ENCODE measurements at regions not wholly inside any gene's neighbourhood (a gene's known extent, or its start where the extent isn't known, plus 50 kb on each side); places are given as distances from the start of the nearest gene placed in this dataset.

DNA sequence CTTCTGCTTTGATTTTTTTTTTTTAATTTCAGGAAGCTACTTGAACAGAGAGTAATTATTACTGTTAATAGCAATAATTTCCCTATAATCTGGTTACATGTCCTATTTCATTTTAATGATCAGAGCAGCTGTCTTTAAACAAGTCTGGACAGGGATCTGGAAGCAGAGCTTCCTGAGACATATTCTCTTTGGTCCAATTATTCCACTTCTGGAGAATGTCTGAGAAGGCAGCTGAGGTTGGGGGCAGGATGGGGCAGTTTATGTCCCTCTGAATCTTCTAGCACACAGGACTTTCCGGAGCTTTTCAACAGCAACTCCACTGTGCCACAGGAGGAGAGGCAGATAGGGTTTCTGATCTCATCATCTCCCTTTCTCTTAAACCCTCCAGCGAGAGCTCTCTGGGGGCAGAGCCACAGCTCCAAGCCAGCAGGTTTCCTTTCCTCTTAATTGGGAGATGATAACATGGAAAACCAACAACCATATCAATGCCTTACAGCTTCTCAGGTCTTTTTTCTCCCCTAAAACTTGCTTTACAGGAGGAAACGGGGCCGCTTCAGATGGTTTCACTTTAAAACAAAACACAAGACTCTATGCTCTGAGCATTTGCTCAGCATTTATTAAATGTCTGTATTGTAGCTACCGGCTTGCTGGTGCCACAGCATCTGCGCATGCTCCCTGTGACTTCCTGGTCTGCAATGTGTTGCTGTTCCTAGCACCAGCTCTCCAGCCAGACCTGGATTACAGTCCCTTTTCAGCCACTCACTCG lies 425.7 kb upstream of the USP24 start:
- TF ChIP-seq YY1 (IDR thresholded peaks at IDR 0.05; ENCODE audit: insufficient read depth, insufficient read length), result no peak
- no peak for TF ChIP-seq ZNF274 (IDR thresholded peaks at IDR 0.05; ENCODE audit: low read depth, low read length)
- TF ChIP-seq SUZ12 (IDR thresholded peaks at IDR 0.05; ENCODE audit: extremely low read depth, insufficient read depth, insufficient read length), result no peak
- no peak for DNase-seq (ENCODE audit: low read depth, low spot score)
- no peaks in the 10 kb centered on the region for H3K27me3 ChIP-seq (ENCODE audit: insufficient read depth, insufficient read length)
- no peaks in the 10 kb centered on the region for H3K36me3 ChIP-seq (ENCODE audit: insufficient read depth, insufficient read length, low read length)
- H3K9ac ChIP-seq (ENCODE audit: insufficient read length, low read depth), result no peak overlapping the region
- H3K4me3 ChIP-seq (ENCODE audit: insufficient read length, low read depth), result no peak overlapping the region
- no peaks in the 10 kb centered on the region for H3K4me1 ChIP-seq (ENCODE audit: insufficient read depth, insufficient read length)
- H3K9me3 ChIP-seq (ENCODE audit: insufficient read depth, low read length), result no peaks in the 10 kb centered on the region

DNA sequence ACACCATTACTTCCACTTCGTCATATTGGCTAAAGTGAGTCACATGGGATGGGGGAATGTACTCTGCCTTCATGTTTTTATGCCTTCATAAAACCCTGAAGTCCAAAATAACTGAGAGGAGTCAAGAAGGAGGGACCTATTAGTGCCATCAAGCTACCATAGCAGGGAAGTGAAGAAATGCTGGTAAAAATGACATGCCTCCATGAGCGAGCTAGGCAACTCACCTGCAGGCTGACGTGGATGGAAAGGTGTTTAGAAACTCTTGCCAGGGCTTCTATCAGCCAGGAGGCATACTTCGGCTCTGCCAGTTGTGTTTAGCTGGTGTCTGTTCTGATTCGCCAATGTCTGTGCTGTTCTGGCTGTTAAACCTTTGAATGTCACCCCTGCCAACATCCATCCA lies 424.4 kb upstream of the USP24 start:
- Histone ChIP-seq H3K27me3 (ENCODE audit: insufficient read depth, insufficient read length) (no peaks in the 10 kb centered on the region), H3K4me1 (ENCODE audit: insufficient read depth, insufficient read length) (no peaks in the 10 kb centered on the region), H3K9me3 (ENCODE audit: insufficient read depth, low read length) (no peaks in the 10 kb centered on the region), H3K36me3 (ENCODE audit: insufficient read depth, insufficient read length, low read length) (no peaks in the 10 kb centered on the region), H3K4me3 (ENCODE audit: insufficient read length, low read depth) (no peak overlapping the region), H3K9ac (ENCODE audit: insufficient read length, low read depth) (no peak overlapping the region)
- no peak for DNase-seq (ENCODE audit: low read depth, low spot score)
- TF ChIP-seq YY1 (IDR thresholded peaks at IDR 0.05; ENCODE audit: insufficient read depth, insufficient read length) (no peak), SUZ12 (IDR thresholded peaks at IDR 0.05; ENCODE audit: extremely low read depth, insufficient read depth, insufficient read length) (no peak), ZNF274 (IDR thresholded peaks at IDR 0.05; ENCODE audit: low read depth, low read length) (no peak)

GRCh38 chr1:55639051-55639450 lies 423.9 kb upstream of the USP24 start:
- H3K9ac ChIP-seq (ENCODE audit: insufficient read length, low read depth), result no peak overlapping the region
- H3K9me3 ChIP-seq (ENCODE audit: insufficient read depth, low read length), result no peaks in the 10 kb centered on the region
- no peak overlapping the region for H3K4me3 ChIP-seq (ENCODE audit: insufficient read length, low read depth)
- H3K27me3 ChIP-seq (ENCODE audit: insufficient read depth, insufficient read length), result no peaks in the 10 kb centered on the region
- no peak for TF ChIP-seq ZNF274 (IDR thresholded peaks at IDR 0.05; ENCODE audit: low read depth, low read length)
- no peak for TF ChIP-seq YY1 (IDR thresholded peaks at IDR 0.05; ENCODE audit: insufficient read depth, insufficient read length)
- DNase-seq (ENCODE audit: low read depth, low spot score), result no peak
- no peaks in the 10 kb centered on the region for H3K36me3 ChIP-seq (ENCODE audit: insufficient read depth, insufficient read length, low read length)
- no peaks in the 10 kb centered on the region for H3K4me1 ChIP-seq (ENCODE audit: insufficient read depth, insufficient read length)

DNA sequence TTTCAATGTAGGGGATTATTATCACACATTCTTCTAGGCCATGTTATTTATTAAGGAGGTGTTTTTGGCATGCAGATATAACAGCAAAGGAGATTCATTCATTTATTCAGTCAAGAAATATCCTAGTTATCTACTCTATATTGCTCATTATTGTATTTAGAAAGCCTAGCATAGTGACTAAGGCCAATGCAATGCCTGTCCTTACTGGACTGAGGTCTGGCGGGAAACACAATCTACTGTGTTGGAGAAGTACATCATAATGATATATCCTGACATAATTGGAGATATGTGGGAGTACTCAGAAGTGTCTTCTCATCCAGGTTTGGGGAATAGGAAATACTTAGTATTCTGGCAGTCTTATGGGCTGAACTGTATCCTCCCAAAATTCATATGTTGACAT lies 421.5 kb upstream of the USP24 start:
- Histone ChIP-seq H3K9ac (ENCODE audit: insufficient read length, low read depth) (no peak overlapping the region), H3K36me3 (ENCODE audit: insufficient read depth, insufficient read length, low read length) (no peaks in the 10 kb centered on the region), H3K9me3 (ENCODE audit: insufficient read depth, low read length) (no peaks in the 10 kb centered on the region), H3K4me1 (ENCODE audit: insufficient read depth, insufficient read length) (no peaks in the 10 kb centered on the region), H3K4me3 (ENCODE audit: insufficient read length, low read depth) (no peak overlapping the region), H3K27me3 (ENCODE audit: insufficient read depth, insufficient read length) (no peaks in the 10 kb centered on the region)
- no peak for TF ChIP-seq ZNF274 (IDR thresholded peaks at IDR 0.05; ENCODE audit: low read depth, low read length)
- TF ChIP-seq SUZ12 (IDR thresholded peaks at IDR 0.05; ENCODE audit: extremely low read depth, insufficient read depth, insufficient read length), result no peak
- TF ChIP-seq YY1 (IDR thresholded peaks at IDR 0.05; ENCODE audit: insufficient read depth, insufficient read length), result no peak
- DNase-seq (ENCODE audit: low read depth, low spot score), result no peak

- Histone ChIP-seq H3K9me3 (ENCODE audit: insufficient read depth, low read length) (no peaks in the 10 kb centered on the region; the same call in 1 of the 2 replicates), H3K4me3 (ENCODE audit: insufficient read length, low read depth) (no peak overlapping the region), H3K9ac (ENCODE audit: insufficient read length, low read depth) (no peak overlapping the region), H3K27me3 (ENCODE audit: insufficient read depth, insufficient read length) (no peaks in the 10 kb centered on the region), H3K4me1 (ENCODE audit: insufficient read depth, insufficient read length) (no peaks in the 10 kb centered on the region), H3K36me3 (ENCODE audit: insufficient read depth, insufficient read length, low read length) (no peaks in the 10 kb centered on the region)
- TF ChIP-seq ZNF274 (IDR thresholded peaks at IDR 0.05; ENCODE audit: low read depth, low read length) (no peak), YY1 (IDR thresholded peaks at IDR 0.05; ENCODE audit: insufficient read depth, insufficient read length) (no peak), SUZ12 (IDR thresholded peaks at IDR 0.05; ENCODE audit: extremely low read depth, insufficient read depth, insufficient read length) (no peak)
- no peak for DNase-seq (ENCODE audit: low read depth, low spot score)
These were observed 420.7 kb upstream of the USP24 start for GRCh38 chr1:55635856-55636255.

- no peaks in the 10 kb centered on the region; the same call in 1 of the 2 replicates for H3K9me3 ChIP-seq (ENCODE audit: insufficient read depth, low read length)
- no peak overlapping the region for H3K9ac ChIP-seq (ENCODE audit: insufficient read length, low read depth)
- no peaks in the 10 kb centered on the region for H3K36me3 ChIP-seq (ENCODE audit: insufficient read depth, insufficient read length, low read length)
- no peak for DNase-seq (ENCODE audit: low read depth, low spot score)
- no peak overlapping the region for H3K4me3 ChIP-seq (ENCODE audit: insufficient read length, low read depth)
- no peak for TF ChIP-seq ZNF274 (IDR thresholded peaks at IDR 0.05; ENCODE audit: low read depth, low read length)
- TF ChIP-seq SUZ12 (IDR thresholded peaks at IDR 0.05; ENCODE audit: extremely low read depth, insufficient read depth, insufficient read length), result no peak
- no peak for TF ChIP-seq YY1 (IDR thresholded peaks at IDR 0.05; ENCODE audit: insufficient read depth, insufficient read length)
- H3K4me1 ChIP-seq (ENCODE audit: insufficient read depth, insufficient read length), result no peaks in the 10 kb centered on the region
- H3K27me3 ChIP-seq (ENCODE audit: insufficient read depth, insufficient read length), result no peaks in the 10 kb centered on the region
These were observed 419.4 kb upstream of the USP24 start for GRCh38 chr1:55634516-55634915.

- Histone ChIP-seq H3K4me1 (ENCODE audit: insufficient read depth, insufficient read length) (no peaks in the 10 kb centered on the region), H3K4me3 (ENCODE audit: insufficient read length, low read depth) (no peak overlapping the region), H3K36me3 (ENCODE audit: insufficient read depth, insufficient read length, low read length) (no peaks in the 10 kb centered on the region), H3K9ac (ENCODE audit: insufficient read length, low read depth) (no peak overlapping the region), H3K9me3 (ENCODE audit: insufficient read depth, low read length) (no peaks in the 10 kb centered on the region; the same call in 1 of the 2 replicates), H3K27me3 (ENCODE audit: insufficient read depth, insufficient read length) (no peaks in the 10 kb centered on the region)
- no peak for DNase-seq (ENCODE audit: low read depth, low spot score)
- TF ChIP-seq ZNF274 (IDR thresholded peaks at IDR 0.05; ENCODE audit: low read depth, low read length), result no peak
- TF ChIP-seq YY1 (IDR thresholded peaks at IDR 0.05; ENCODE audit: insufficient read depth, insufficient read length), result no peak
- no peak for TF ChIP-seq SUZ12 (IDR thresholded peaks at IDR 0.05; ENCODE audit: extremely low read depth, insufficient read depth, insufficient read length)
These were observed 417.7 kb upstream of the USP24 start for GRCh38 chr1:55632906-55633305.

Data from NT2/D1 (cell line).